Heart left ventricle (tissue), 16 donors: ENCODE measurements at regions not wholly inside any gene's neighbourhood (a gene's known extent, or its start where the extent isn't known, plus 50 kb on each side); places are given as distances from the start of the nearest gene placed in this dataset.

Experiments
- ATAC-seq, 4 donors: fragments of 200-7000 bp; cut with Tn5 transposase; one replicate each; pipeline ENCODE4 v1.9.1; 2020 to 2022; ENCODE audit warnings: moderate library complexity in 4 of 4, mild to moderate bottlenecking in 3 of 4, moderate number of reproducible peaks in 1 of 4
- DNase-seq, 5 donors: peaks; one replicate each; pipeline ENCODE4 v3.0.0-alpha.2; 2020
- H3K27ac ChIP-seq, 12 donors: fragments of 200-600 bp; sonication (generic) in 4 of 12; one replicate each; pipeline versions ENCODE4 v1.5.0 to v1.8.0; 2016 to 2022; ENCODE audit warnings: mild to moderate bottlenecking in 2 of 12
- H3K27me3 ChIP-seq, 9 donors: fragments of 200-600 bp; sonication (generic) in 2 of 9; one replicate each; pipeline versions ENCODE4 v1.5.1 to v1.8.0; 2016 to 2022; ENCODE audit warnings: mild to moderate bottlenecking in 3 of 9
- H3K36me3 ChIP-seq, 9 donors: fragments of 200-600 bp; sonication (generic) in 2 of 9; one replicate each; pipeline versions ENCODE4 v1.5.0 to v1.8.0; 2018 to 2022; ENCODE audit warnings: mild to moderate bottlenecking in 2 of 9
- H3K4me1 ChIP-seq, 12 donors: fragments of 200-600 bp; sonication (generic) in 4 of 12; one replicate each; pipeline versions ENCODE4 v1.5.0 to v1.8.0; 2016 to 2022; ENCODE audit warnings: mild to moderate bottlenecking in 3 of 12
- H3K4me3 ChIP-seq, 12 donors: fragments of 200-600 bp; sonication (generic) in 4 of 12; one replicate each; pipeline versions ENCODE4 v1.5.0 to v1.8.0; 2017 to 2022; ENCODE audit warnings: mild to moderate bottlenecking in 9 of 12, moderate library complexity in 4 of 12
- H3K9me3 ChIP-seq, 12 donors: fragments of 200-600 bp; sonication (generic) in 4 of 12; one replicate each; pipeline versions ENCODE4 v1.5.0 to v1.8.0; 2016 to 2022; ENCODE audit warnings: mild to moderate bottlenecking in 1 of 12
- POLR2A ChIP-seq, 2 donors: fragments of 450-650 bp; IDR thresholded peaks; one replicate each; pipeline ENCODE4 v1.6.1; 2017; ENCODE audit warnings: antibody characterized with exemption in 2 of 2, mild to moderate bottlenecking in 2 of 2, moderate library complexity in 2 of 2
- WGBS, 4 donors: extraction: QIAGEN DNeasy Blood & Tissue Kit in 2 of 4; methylation state at CpG; one replicate each; pipeline versions ENCODE4 v1.1.5 to v1.1.7; 2013 to 2018; 5-methylcytosine and 5-hydroxymethylcytosine counted together
- intact Hi-C, 10 donors: fragments of 100-400 bp; cut with DNase I; formaldehyde crosslinking; loops; one replicate each; pipeline versions ENCODE4 v1.11.1 to v1.14.2; 2022
- TF ChIP-seq, protein P1 (sequence below), 12 donors: fragments of 200-600 bp; sonication (generic) in 4 of 12; IDR thresholded peaks; one replicate each; pipeline versions ENCODE4 v1.5.0 to v1.8.0; 2018 to 2022; ENCODE audit warnings: antibody characterized with exemption in 12 of 12, mild to moderate bottlenecking in 5 of 12
- donor health status: ischemic (EF 13 %, LVEDD 7.1; RV severe dilation, severe dysfunction).
- donor health status: healthy with polysubstance abuse.
- donor health status: DM: no; HTN: yes; CAD: no.
- donor health status: DM: no; HTN: no; CAD: no.
- donor health status: ischemic (EF 25% LVEDD 6.9; RV normal size, moderate dysfunction).
- donor health status: ischemic (EF 25% LVEDD 5.7; RV mildly dilated, moderate dysfunction).
- donor health status: healthy.
- donor health status: DM: yes; HTN: yes; CAD: no.
- donor health status: ischemic (EF 35%, LVEDD 5.7; RV mildly dilated, moderate dysfunction).
- donor health status: nonischemic (EF 11% LVEDD 7.7; RV severe dilation, severe dysfunction).
- donor health status: DM: yes; HTN: yes; CAD: no.
- donor health status: PGD.
- donor health status: ischemic (EF 29% LVEDD 5.4; RV normal size, mild dysfunction).
- donor health status: nonischemic (EF 23%, LVEDD 6.1; RV moderate dilation, normal function).

- TF ChIP-seq POLR2A (IDR thresholded peaks at IDR 0.05): no peak
- TF ChIP-seq, protein P1, sequence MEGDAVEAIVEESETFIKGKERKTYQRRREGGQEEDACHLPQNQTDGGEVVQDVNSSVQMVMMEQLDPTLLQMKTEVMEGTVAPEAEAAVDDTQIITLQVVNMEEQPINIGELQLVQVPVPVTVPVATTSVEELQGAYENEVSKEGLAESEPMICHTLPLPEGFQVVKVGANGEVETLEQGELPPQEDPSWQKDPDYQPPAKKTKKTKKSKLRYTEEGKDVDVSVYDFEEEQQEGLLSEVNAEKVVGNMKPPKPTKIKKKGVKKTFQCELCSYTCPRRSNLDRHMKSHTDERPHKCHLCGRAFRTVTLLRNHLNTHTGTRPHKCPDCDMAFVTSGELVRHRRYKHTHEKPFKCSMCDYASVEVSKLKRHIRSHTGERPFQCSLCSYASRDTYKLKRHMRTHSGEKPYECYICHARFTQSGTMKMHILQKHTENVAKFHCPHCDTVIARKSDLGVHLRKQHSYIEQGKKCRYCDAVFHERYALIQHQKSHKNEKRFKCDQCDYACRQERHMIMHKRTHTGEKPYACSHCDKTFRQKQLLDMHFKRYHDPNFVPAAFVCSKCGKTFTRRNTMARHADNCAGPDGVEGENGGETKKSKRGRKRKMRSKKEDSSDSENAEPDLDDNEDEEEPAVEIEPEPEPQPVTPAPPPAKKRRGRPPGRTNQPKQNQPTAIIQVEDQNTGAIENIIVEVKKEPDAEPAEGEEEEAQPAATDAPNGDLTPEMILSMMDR (IDR thresholded peaks at IDR 0.05): peak; percentile 36 to 73 (median 56)
- ATAC-seq (peak in 2 of 4 donors; percentile 39 to 48), DNase-seq (peak in 4 of 5 donors; percentile 22 to 64 (median 30))
- Histone ChIP-seq H3K4me3 (no peak overlapping the region), H3K9me3 (no peaks in the 10 kb centered on the region), H3K27ac (no peak overlapping the region), H3K4me1 (no peaks in the 10 kb centered on the region), H3K27me3 (peaks cover 0 to 10% (median 0%) of the 10 kb centered on the region in 9 donors), H3K36me3 (no peaks in the 10 kb centered on the region)
- WGBS, 4 donors: 42 to 67% (median 60%) methylated on average over 8 to 11 of the region's 11 CpGs
- intact Hi-C loops: loop anchor here in 1 of 10 donors (10.0 kb wide), 1 partner anchor 273 kb away; no protein-coding TSS in a partner anchor
Measured at GRCh38 chr17:51461578-51462004, 201.2 kb downstream of the UTP18 start.

- H3K4me3 ChIP-seq: no peak overlapping the region
- no peaks in the 10 kb centered on the region for H3K9me3 ChIP-seq
- no peaks in the 10 kb centered on the region for H3K4me1 ChIP-seq
- DNase-seq (no peak), ATAC-seq (no peak)
- 77 to 81% (median 79%) methylated on average over 8 of the region's 8 CpGs for WGBS, 4 donors
- intact Hi-C loops: loop anchor here in 1 of 10 donors (10.0 kb wide), 1 partner anchor 271 kb away; no protein-coding TSS in a partner anchor
- H3K27me3 ChIP-seq: peaks cover 0 to 18% (median 0%) of the 10 kb centered on the region in 9 donors
- H3K27ac ChIP-seq: no peak overlapping the region
- TF ChIP-seq, protein P1 (IDR thresholded peaks at IDR 0.05): no peak
- no peak for TF ChIP-seq POLR2A (IDR thresholded peaks at IDR 0.05)
- H3K36me3 ChIP-seq: no peaks in the 10 kb centered on the region
Measured at GRCh38 chr17:51463353-51463752, 203.0 kb downstream of the UTP18 start.

- Histone ChIP-seq H3K4me3 (no peak overlapping the region), H3K27ac (no peak overlapping the region), H3K9me3 (no peaks in the 10 kb centered on the region), H3K36me3 (no peaks in the 10 kb centered on the region), H3K4me1 (no peaks in the 10 kb centered on the region), H3K27me3 (peaks cover 0 to 24% (median 0%) of the 10 kb centered on the region in 9 donors)
- intact Hi-C loops: loop anchor here in 1 of 10 donors (10.0 kb wide), 1 partner anchor 267 kb away; no protein-coding TSS in a partner anchor
- ATAC-seq: no peak
- no peak for DNase-seq
- 62 to 67% (median 64%) methylated on average over 1 of the region's 1 CpG for WGBS, 4 donors
- TF ChIP-seq, protein P1 (IDR thresholded peaks at IDR 0.05): no peak
- TF ChIP-seq POLR2A (IDR thresholded peaks at IDR 0.05): no peak
Measured at GRCh38 chr17:51467336-51467735, 207.0 kb downstream of the UTP18 start.

- Histone ChIP-seq H3K36me3 (no peaks in the 10 kb centered on the region), H3K4me1 (no peaks in the 10 kb centered on the region), H3K9me3 (no peaks in the 10 kb centered on the region), H3K27ac (no peak overlapping the region), H3K4me3 (no peak overlapping the region), H3K27me3 (peaks cover 0 to 28% (median 0%) of the 10 kb centered on the region in 9 donors)
- intact Hi-C loops: no loop called here
- DNase-seq (no peak), ATAC-seq (no peak)
- WGBS, 4 donors: 69 to 79% (median 74%) methylated on average over 2 of the region's 2 CpGs
- no peak for TF ChIP-seq POLR2A (IDR thresholded peaks at IDR 0.05)
- TF ChIP-seq, protein P1 (IDR thresholded peaks at IDR 0.05): no peak
Measured at GRCh38 chr17:51472670-51473205, 212.4 kb downstream of the UTP18 start.
